Activated naive CD4-positive, alpha-beta T cell treated with anti-CD3 and anti-CD28 coated beads, Interleukin-2, amount 50 U/mL, for 24 hours (primary cell): ENCODE measurements at regions not wholly inside any gene's neighbourhood (a gene's known extent, or its start where the extent isn't known, plus 50 kb on each side); places are given as distances from the start of the nearest gene placed in this dataset.

Experiments used
- H3K27ac Mint-ChIP-seq: one replicate; pipeline ENCODE4 v1.8.0; 2021; ENCODE audit warnings: mild to moderate bottlenecking, mixed read lengths
- H3K27me3 Mint-ChIP-seq: one replicate; pipeline ENCODE4 v1.8.0; 2021; ENCODE audit warnings: mixed read lengths
- H3K36me3 Mint-ChIP-seq: one replicate; pipeline ENCODE4 v1.8.0; 2021; ENCODE audit warnings: mixed read lengths
- H3K4me1 Mint-ChIP-seq: one replicate; pipeline ENCODE4 v1.8.0; 2021; ENCODE audit warnings: mixed read lengths
- H3K4me3 Mint-ChIP-seq: one replicate; pipeline ENCODE4 v1.8.0; 2021; ENCODE audit warnings: mild to moderate bottlenecking, mixed read lengths
- H3K9me3 Mint-ChIP-seq: one replicate; pipeline ENCODE4 v1.8.0; 2021; ENCODE audit warnings: mixed read lengths

GRCh38 chr13:44125943-44126469 is 246.3 kb downstream of the LACC1 start:
- Mint-ChIP-seq H3K36me3 (peaks cover 2% of the 10 kb centered on the region), H3K9me3 (peaks cover 16% of the 10 kb centered on the region), H3K4me3 (no peak overlapping the region), H3K4me1 (no peaks in the 10 kb centered on the region), H3K27me3 (no peaks in the 10 kb centered on the region), H3K27ac (no peak overlapping the region)

- H3K27ac Mint-ChIP-seq, result no peak overlapping the region
- H3K4me3 Mint-ChIP-seq, result no peak overlapping the region
- H3K9me3 Mint-ChIP-seq, result peaks cover 10% of the 10 kb centered on the region
- H3K36me3 Mint-ChIP-seq, result peaks cover 2% of the 10 kb centered on the region
- no peaks in the 10 kb centered on the region for H3K4me1 Mint-ChIP-seq
- H3K27me3 Mint-ChIP-seq, result no peaks in the 10 kb centered on the region
Observed at GRCh38 chr13:44128552-44129001, 245.0 kb upstream of the SERP2 start.

GRCh38 chr13:44129418-44129817 is 244.2 kb upstream of the SERP2 start:
- H3K4me3 Mint-ChIP-seq, result no peak overlapping the region
- no peaks in the 10 kb centered on the region for H3K27me3 Mint-ChIP-seq
- H3K9me3 Mint-ChIP-seq, result peaks cover 2% of the 10 kb centered on the region
- H3K36me3 Mint-ChIP-seq, result no peaks in the 10 kb centered on the region
- no peaks in the 10 kb centered on the region for H3K4me1 Mint-ChIP-seq
- H3K27ac Mint-ChIP-seq, result no peak overlapping the region

GRCh38 chr13:44131069-44131614 is 242.5 kb upstream of the SERP2 start:
- H3K27ac Mint-ChIP-seq, result no peak overlapping the region
- no peaks in the 10 kb centered on the region for H3K4me1 Mint-ChIP-seq
- H3K27me3 Mint-ChIP-seq, result peaks cover under 1% of the 10 kb centered on the region
- no peak overlapping the region for H3K4me3 Mint-ChIP-seq
- H3K9me3 Mint-ChIP-seq, result no peaks in the 10 kb centered on the region
- no peaks in the 10 kb centered on the region for H3K36me3 Mint-ChIP-seq

- peaks cover 1% of the 10 kb centered on the region for H3K27me3 Mint-ChIP-seq
- H3K9me3 Mint-ChIP-seq, result no peaks in the 10 kb centered on the region
- no peak overlapping the region for H3K27ac Mint-ChIP-seq
- H3K36me3 Mint-ChIP-seq, result no peaks in the 10 kb centered on the region
- no peak overlapping the region for H3K4me3 Mint-ChIP-seq
- H3K4me1 Mint-ChIP-seq, result no peaks in the 10 kb centered on the region
Observed at GRCh38 chr13:44132710-44133109, 240.9 kb upstream of the SERP2 start.

- no peak overlapping the region for H3K27ac Mint-ChIP-seq
- H3K36me3 Mint-ChIP-seq, result no peaks in the 10 kb centered on the region
- H3K27me3 Mint-ChIP-seq, result peaks cover 1% of the 10 kb centered on the region
- H3K4me1 Mint-ChIP-seq, result no peaks in the 10 kb centered on the region
- no peak overlapping the region for H3K4me3 Mint-ChIP-seq
- H3K9me3 Mint-ChIP-seq, result no peaks in the 10 kb centered on the region
Observed at GRCh38 chr13:44133626-44134025, 240.0 kb upstream of the SERP2 start.

- no peaks in the 10 kb centered on the region for H3K9me3 Mint-ChIP-seq
- H3K27me3 Mint-ChIP-seq, result peaks cover 1% of the 10 kb centered on the region
- no peak overlapping the region for H3K4me3 Mint-ChIP-seq
- no peaks in the 10 kb centered on the region for H3K4me1 Mint-ChIP-seq
- no peaks in the 10 kb centered on the region for H3K36me3 Mint-ChIP-seq
- H3K27ac Mint-ChIP-seq, result no peak overlapping the region
Observed at GRCh38 chr13:44135566-44135965, 238.1 kb upstream of the SERP2 start.

- Mint-ChIP-seq H3K27ac (no peak overlapping the region), H3K27me3 (peaks cover 1% of the 10 kb centered on the region), H3K9me3 (no peaks in the 10 kb centered on the region), H3K36me3 (no peaks in the 10 kb centered on the region), H3K4me3 (no peak overlapping the region), H3K4me1 (peaks cover 6% of the 10 kb centered on the region)
Observed at GRCh38 chr13:44136696-44137268, 236.8 kb upstream of the SERP2 start.

GRCh38 chr13:44137466-44137865 is 236.2 kb upstream of the SERP2 start:
- no peaks in the 10 kb centered on the region for H3K9me3 Mint-ChIP-seq
- H3K36me3 Mint-ChIP-seq, result no peaks in the 10 kb centered on the region
- H3K27ac Mint-ChIP-seq, result no peak overlapping the region
- peaks cover 9% of the 10 kb centered on the region for H3K4me1 Mint-ChIP-seq
- no peak overlapping the region for H3K4me3 Mint-ChIP-seq
- H3K27me3 Mint-ChIP-seq, result peaks cover 1% of the 10 kb centered on the region

- no peaks in the 10 kb centered on the region for H3K36me3 Mint-ChIP-seq
- no peaks in the 10 kb centered on the region for H3K9me3 Mint-ChIP-seq
- no peak overlapping the region for H3K4me3 Mint-ChIP-seq
- H3K4me1 Mint-ChIP-seq, result peaks cover 17% of the 10 kb centered on the region
- H3K27me3 Mint-ChIP-seq, result peaks cover 3% of the 10 kb centered on the region
- no peak overlapping the region for H3K27ac Mint-ChIP-seq
Observed at GRCh38 chr13:44140146-44140545, 233.5 kb upstream of the SERP2 start.

- no peaks in the 10 kb centered on the region for H3K36me3 Mint-ChIP-seq
- H3K27me3 Mint-ChIP-seq, result peaks cover 3% of the 10 kb centered on the region
Observed at GRCh38 chr13:44140888-44141724, 232.5 kb upstream of the SERP2 start.

GRCh38 chr13:44141725-44142539 is 231.7 kb upstream of the SERP2 start:
- H3K27ac Mint-ChIP-seq, result peak overlapping the region; percentile 83
- H3K36me3 Mint-ChIP-seq, result no peaks in the 10 kb centered on the region
- H3K4me3 Mint-ChIP-seq, result peak overlapping the region; percentile 92
- H3K27me3 Mint-ChIP-seq, result peaks cover 1% of the 10 kb centered on the region
- no peaks in the 10 kb centered on the region for H3K9me3 Mint-ChIP-seq
- peaks cover 17% of the 10 kb centered on the region for H3K4me1 Mint-ChIP-seq

More at GRCh38 chr13:44140888-44141724, 232.5 kb upstream of the SERP2 start:
- Mint-ChIP-seq H3K9me3 (no peaks in the 10 kb centered on the region), H3K4me1 (peaks cover 17% of the 10 kb centered on the region), H3K27ac (peak overlapping the region; percentile 83), H3K4me3 (peak overlapping the region; percentile 88)

GRCh38 chr13:44142540-44142867 is 231.1 kb upstream of the SERP2 start:
- Mint-ChIP-seq H3K9me3 (no peaks in the 10 kb centered on the region), H3K27me3 (peaks cover 1% of the 10 kb centered on the region), H3K27ac (peak overlapping the region; percentile 83), H3K36me3 (no peaks in the 10 kb centered on the region), H3K4me1 (peaks cover 17% of the 10 kb centered on the region), H3K4me3 (peak overlapping the region; percentile 92)

GRCh38 chr13:44142941-44143665 is 230.5 kb upstream of the SERP2 start:
- peak overlapping the region; percentile 1 for H3K27ac Mint-ChIP-seq
- peaks cover 1% of the 10 kb centered on the region for H3K27me3 Mint-ChIP-seq
- H3K4me1 Mint-ChIP-seq, result peaks cover 17% of the 10 kb centered on the region
- H3K4me3 Mint-ChIP-seq, result peak overlapping the region; percentile 92
- H3K36me3 Mint-ChIP-seq, result no peaks in the 10 kb centered on the region
- no peaks in the 10 kb centered on the region for H3K9me3 Mint-ChIP-seq

GRCh38 chr13:44146138-44146537 is 227.5 kb upstream of the SERP2 start:
- H3K4me1 Mint-ChIP-seq, result peaks cover 15% of the 10 kb centered on the region
- no peaks in the 10 kb centered on the region for H3K9me3 Mint-ChIP-seq
- no peak overlapping the region for H3K4me3 Mint-ChIP-seq
- peaks cover 1% of the 10 kb centered on the region for H3K27me3 Mint-ChIP-seq
- H3K27ac Mint-ChIP-seq, result no peak overlapping the region
- no peaks in the 10 kb centered on the region for H3K36me3 Mint-ChIP-seq
